ENCODE measurements at regions not wholly inside any gene's neighbourhood (a gene's known extent, or its start where the extent isn't known, plus 50 kb on each side); places are given as distances from the start of the nearest gene placed in this dataset.

DNA sequence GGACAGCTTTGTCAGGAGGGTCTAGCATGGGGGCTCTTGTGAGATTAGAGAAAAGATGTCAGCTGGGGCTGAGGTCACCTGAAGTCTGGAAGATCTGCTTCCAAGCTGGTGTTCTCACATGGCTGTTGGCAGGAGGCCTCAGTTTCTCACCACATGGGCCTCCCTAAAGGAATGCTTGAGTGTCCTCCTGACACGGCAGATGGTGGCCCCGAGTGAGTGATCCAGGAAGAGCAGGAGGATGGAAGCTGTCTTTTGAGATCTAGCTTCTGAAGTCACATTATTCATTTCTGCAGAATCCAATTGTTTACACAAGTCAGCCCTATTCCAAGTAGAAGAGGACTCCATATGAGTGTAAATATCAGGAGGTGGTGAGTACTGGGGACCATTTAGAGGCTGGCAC is 344.0 kb upstream of the PROK2 start:
- TF ChIP-seq POLR2A (IDR thresholded peaks at IDR 0.05; ENCODE audit: low read depth, low read length) (no peak), POLR2AphosphoS5 (IDR thresholded peaks at IDR 0.05; ENCODE audit: low read depth, low read length) (no peak), TAF1 (IDR thresholded peaks at IDR 0.05; ENCODE audit: low read depth, low read length) (no peak), SPI1 (IDR thresholded peaks at IDR 0.05; ENCODE audit: low read depth, low read length) (no peak), PAX5 (IDR thresholded peaks at IDR 0.05; ENCODE audit: insufficient read depth, low read length, severe bottlenecking) (no peak)

All from GM12891 (cell line).